Activated naive CD4-positive, alpha-beta T cell treated with Interleukin-2 at 50 U/mL for 16 hours (primary cell): ENCODE measurements at regions not wholly inside any gene's neighbourhood (a gene's known extent, or its start where the extent isn't known, plus 50 kb on each side); places are given as distances from the start of the nearest gene placed in this dataset.

ENCODE experiments used
- DNase-seq: peaks from one replicate; pipeline ENCODE4 v3.0.0-alpha.2; 2020

GRCh38 chr7:98565103-98565502 is 52.0 kb upstream of the NPTX2 start:
- no peak for DNase-seq

GRCh38 chr7:98562871-98563495 is 54.1 kb upstream of the NPTX2 start:
- DNase-seq: no peak

- DNase-seq: no peak
Measured at GRCh38 chr7:98562381-98562823, 54.7 kb upstream of the NPTX2 start.

GRCh38 chr7:98559958-98560357 is 57.1 kb upstream of the NPTX2 start:
- DNase-seq: no peak

- no peak for DNase-seq
Measured at GRCh38 chr7:98559219-98559618, 57.9 kb upstream of the NPTX2 start.

GRCh38 chr7:98557538-98558031 is 59.5 kb upstream of the NPTX2 start:
- DNase-seq: no peak

- DNase-seq: no peak
Measured at GRCh38 chr7:98556288-98556687, 60.8 kb upstream of the NPTX2 start.

GRCh38 chr7:98555403-98555802 is 61.7 kb upstream of the NPTX2 start:
- DNase-seq: no peak

- no peak for DNase-seq
Measured at GRCh38 chr7:98553666-98554065, 63.4 kb upstream of the NPTX2 start.

- no peak for DNase-seq
Measured at GRCh38 chr7:98551611-98552273, 65.3 kb upstream of the NPTX2 start.

- DNase-seq: no peak
Measured at GRCh38 chr7:98548971-98549370, 68.1 kb upstream of the NPTX2 start.

- DNase-seq: no peak
Measured at GRCh38 chr7:98548370-98548769, 68.7 kb upstream of the NPTX2 start.

- DNase-seq: no peak
Measured at GRCh38 chr7:98541101-98541500, 76.0 kb upstream of the NPTX2 start.

- no peak for DNase-seq
Measured at GRCh38 chr7:98539865-98540264, 77.2 kb upstream of the NPTX2 start.

- no peak for DNase-seq
Measured at GRCh38 chr7:98536803-98537202, 80.3 kb upstream of the NPTX2 start.

GRCh38 chr7:98534493-98534892 is 82.6 kb upstream of the NPTX2 start:
- no peak for DNase-seq

GRCh38 chr7:98531717-98532116 is 85.4 kb upstream of the NPTX2 start:
- DNase-seq: no peak

- DNase-seq: no peak
Measured at GRCh38 chr7:98528079-98528478, 89.0 kb upstream of the NPTX2 start.

GRCh38 chr7:98526059-98526458 is 91.0 kb upstream of the NPTX2 start:
- DNase-seq: no peak

GRCh38 chr7:98521089-98521692 is 95.9 kb upstream of the NPTX2 start:
- no peak for DNase-seq

GRCh38 chr7:98520356-98520951 is 96.6 kb upstream of the NPTX2 start:
- no peak for DNase-seq

GRCh38 chr7:98518159-98518947 is 98.7 kb upstream of the NPTX2 start:
- no peak for DNase-seq

- no peak for DNase-seq
Measured at GRCh38 chr7:98515201-98515600, 101.9 kb upstream of the NPTX2 start.
